Cerebellar cortex (tissue), 1 donor: ENCODE measurements at regions not wholly inside any gene's neighbourhood (a gene's known extent, or its start where the extent isn't known, plus 50 kb on each side); places are given as distances from the start of the nearest gene placed in this dataset.
A peak's percentile ranks its signal among the peaks of the same experiment; 100 is the strongest.

Experiments
- DNase-seq: peaks from one replicate; pipeline ENCODE4 v3.0.0-alpha.2; 2015; ENCODE audit warnings: low spot score

DNA sequence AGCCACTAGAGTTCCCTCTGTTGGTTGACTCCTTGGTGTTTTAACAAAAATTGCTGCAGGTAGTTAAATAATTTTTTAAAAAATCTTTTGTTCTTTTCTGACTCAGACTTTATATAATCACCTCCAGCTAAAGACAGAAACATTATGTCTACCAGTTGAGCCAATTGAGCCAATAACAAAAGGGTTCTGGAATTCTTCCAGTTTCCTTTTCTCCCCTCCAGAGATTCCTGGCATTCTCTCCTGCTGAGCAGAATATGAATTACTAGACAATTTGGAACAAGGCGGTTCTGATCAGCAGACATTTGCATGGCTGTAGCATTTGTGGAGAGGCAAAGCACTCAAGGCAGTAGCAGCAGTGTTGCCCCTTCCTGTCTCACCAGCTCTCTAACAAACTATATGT lies 144.0 kb upstream of the SLC35B3 start:
- DNase-seq: no peak

DNA sequence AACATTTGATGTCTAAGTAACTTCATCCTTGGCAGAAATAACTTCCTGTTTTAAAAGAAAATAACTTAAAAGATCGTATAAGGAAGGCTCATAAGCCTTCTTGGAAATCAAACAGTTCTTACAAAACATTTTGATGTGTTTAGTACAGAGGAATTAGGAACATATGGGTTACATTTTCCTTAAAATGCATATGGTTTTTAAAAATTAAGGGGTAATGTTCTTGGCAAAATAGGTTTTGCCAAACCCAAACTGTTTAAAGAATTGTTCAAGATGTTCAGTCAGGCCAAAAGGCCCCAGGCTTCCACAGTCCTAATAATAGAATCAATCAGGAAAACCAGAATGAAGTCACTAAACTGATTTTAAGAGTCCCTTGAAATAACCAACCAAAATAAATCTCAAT lies 142.7 kb upstream of the SLC35B3 start:
- DNase-seq: no peak

DNA sequence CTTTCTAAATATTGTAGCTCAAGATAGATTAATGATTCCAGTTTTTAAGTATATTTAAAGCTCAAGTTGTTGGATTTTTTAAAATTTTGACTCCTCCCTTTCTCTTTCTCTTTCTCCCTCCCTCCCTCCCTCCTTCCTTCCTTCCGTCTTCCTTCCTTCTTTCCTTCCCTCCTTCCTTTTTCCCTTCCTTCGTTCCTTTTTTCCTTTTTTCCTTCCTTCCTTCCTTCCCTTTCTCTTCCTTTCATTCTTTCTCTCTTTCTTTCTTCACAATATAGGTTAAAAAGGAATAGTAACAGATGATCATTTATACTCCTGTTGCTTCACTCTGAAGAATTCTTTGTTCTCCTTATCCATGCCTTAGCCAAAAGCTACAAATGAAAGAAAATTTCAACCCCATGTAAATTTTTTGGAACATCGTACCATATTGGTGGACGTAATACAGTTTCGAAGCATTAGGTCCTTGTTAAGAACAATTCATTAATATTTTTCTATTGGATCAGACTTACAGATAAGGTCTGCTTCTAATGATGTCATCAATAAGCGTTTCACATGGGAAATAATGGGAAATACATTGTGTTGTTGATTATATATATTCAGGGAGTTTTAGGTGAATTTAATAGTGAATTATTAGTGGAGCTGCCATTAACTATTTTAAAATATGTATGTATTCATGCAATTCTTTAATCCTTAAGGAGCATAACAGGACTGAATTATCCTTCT lies 139.6 kb upstream of the SLC35B3 start:
- DNase-seq: no peak

DNA sequence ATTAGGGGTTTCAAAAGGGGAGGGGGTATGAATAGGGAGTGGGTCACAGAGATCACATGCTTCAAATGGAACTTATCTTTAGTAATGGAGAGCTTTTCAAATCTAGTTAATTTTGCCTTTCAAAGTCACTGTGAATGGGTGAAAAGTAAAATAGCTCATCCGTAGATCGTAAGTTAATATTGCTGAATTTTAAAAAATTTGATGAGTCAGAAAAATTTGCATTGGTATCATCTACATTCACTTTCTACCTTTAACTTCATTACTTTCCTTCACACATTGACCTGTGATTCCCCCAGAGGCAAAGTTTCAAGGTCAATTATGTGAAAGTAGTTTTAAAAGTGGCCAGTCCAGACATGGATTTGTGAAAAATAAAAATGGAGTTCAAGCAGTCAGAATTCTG lies 139.0 kb upstream of the SLC35B3 start:
- DNase-seq: no peak

DNA sequence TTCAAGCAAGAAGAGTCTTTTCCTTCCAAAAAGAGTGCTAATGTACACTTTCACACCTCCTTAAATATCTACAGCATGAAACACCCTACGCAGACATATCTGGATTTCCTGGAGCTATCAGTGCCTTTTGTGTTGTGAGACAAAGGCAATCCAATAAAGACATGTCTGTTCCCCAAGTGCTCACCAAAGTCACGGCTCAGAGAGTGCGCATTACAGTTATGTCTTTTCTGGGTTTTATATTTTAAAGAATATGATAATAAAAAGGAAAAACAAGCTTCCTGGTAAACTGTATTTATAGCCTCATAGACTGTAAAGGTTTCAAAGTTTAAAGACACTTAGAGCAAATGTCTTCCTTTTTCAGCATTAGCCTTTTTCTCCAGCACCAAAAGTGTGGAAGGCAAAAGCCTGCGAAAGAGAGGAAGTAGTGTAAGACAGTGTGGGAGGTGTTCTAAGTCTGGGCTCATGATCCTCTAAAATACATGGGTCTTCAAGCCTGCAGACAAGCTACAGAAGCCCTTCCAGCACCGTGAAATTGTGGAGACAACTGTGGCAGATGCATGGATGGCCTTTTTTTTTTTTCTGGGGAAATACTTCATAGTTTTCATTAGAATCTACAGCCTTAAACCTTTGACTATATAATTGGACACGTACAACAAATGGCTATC lies 135.0 kb upstream of the SLC35B3 start:
- no peak for DNase-seq

DNA sequence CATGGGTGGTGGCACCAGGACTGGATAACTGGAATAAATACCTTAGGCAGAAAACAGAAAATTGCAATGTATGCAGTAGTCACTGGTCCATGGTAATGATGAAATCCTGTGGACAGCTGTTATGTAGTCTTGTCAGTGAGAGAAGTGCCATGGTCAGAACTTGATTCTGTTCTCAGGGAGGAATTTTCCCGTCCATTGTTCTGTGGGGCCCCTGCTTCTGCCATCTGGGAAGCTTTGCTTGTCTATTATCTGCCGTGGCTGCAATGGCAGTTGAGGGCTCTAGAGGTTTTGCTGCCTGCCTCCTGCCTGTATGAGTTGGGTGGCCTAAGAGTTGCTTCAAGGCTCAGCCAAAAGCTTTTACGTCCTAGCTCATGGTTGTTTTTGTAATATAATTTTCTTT lies 126.8 kb upstream of the SLC35B3 start:
- DNase-seq: no peak

DNA sequence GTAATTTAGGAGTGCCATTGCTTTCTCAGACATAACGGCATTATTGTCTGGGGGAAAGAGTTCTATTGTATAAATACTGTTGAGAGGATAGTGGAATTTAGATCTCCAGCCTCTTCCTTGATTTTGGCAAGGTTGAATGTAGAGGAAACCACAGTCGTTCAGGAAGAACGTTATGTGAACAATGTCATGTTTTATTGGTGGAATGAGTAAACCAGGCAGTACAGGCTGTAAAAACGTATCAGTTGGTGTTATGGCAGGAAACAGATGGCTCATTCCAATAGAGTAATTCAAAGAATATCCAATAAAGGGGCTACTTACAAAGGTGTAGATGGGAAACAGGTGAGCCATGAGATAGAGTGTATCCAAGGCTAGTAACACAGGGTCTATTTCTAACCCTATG lies 123.6 kb upstream of the SLC35B3 start:
- DNase-seq: no peak

DNA sequence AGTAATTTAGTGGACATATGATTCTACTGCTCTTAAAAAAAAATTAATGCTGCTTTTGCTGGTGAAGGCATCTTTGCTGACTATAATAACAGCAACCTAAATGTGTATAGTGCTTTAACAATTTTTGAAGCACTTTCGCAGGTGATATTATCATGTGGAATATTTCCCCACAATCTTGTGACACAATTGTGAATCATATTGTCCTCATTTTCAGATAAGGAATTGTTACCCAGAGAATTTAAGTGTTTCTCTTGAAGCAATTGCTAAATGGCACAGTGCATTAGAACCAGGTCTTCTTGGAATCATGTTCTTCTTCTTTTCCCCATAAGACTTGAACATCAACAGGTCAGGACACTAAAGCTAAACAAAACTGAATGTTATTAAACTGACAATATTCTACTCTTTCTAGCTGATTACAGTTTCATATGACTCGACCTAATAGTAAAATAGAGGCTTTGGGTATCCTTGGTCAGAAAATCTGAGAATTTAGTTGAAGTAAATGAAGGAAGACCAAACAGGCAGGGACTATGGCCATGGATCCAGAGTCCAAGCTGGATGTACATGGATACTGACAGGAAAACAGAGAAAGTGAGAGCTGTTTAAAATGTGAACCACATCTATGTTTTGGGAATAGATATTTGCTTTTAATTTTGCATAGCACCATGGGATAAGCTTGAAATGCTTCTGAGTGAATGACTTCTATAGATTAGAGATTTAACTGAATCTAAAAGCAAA lies 121.8 kb upstream of the SLC35B3 start:
- no peak for DNase-seq

DNA sequence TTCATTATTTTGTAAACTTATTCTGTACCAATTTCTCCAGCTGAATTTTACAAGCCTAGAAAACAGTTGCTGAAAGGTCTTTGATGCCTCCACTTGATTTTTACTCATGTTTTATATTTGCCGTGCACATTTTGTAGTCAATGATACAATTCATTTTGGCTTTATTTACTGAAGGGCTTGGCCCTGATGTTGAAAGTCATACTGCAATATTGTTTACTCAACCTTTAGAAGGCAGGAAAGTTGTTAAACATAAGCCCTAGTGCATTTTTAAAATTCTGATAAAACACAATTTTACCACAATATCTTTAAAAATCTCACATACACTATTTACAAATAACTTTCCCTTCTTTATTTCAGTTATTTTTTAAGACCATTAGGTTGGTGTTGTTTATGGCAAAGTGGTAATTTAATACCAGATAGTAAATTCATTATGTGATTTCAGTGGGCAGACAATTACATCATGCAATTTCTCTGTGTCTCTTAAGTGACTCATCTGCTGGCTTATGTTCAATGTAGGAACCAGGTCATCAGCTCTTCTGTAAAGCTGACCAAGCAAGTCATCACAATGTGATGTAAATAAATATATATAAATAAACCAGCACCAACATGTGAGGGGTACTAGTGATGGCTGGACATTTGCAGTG lies 121.1 kb upstream of the SLC35B3 start:
- peak; percentile 5 for DNase-seq

DNA sequence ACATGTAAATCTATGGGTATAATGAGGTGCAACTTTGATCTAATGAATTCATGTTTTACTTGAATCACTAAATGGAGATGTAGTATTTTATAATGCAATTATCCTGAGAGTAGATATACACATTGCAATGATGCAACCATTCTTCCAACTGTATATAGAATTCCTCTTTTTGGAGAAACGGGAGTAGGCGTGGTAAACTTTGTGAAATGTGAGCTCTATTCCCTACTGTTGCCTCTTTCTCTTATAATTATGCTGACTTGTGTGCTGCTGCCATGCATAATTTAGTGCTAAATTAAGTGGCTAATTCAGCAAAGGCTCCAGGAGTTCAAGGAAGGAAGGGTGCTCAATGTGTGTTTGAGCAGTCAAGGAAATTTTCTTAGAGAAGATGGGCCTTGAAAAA lies 116.6 kb upstream of the SLC35B3 start:
- no peak for DNase-seq

DNA sequence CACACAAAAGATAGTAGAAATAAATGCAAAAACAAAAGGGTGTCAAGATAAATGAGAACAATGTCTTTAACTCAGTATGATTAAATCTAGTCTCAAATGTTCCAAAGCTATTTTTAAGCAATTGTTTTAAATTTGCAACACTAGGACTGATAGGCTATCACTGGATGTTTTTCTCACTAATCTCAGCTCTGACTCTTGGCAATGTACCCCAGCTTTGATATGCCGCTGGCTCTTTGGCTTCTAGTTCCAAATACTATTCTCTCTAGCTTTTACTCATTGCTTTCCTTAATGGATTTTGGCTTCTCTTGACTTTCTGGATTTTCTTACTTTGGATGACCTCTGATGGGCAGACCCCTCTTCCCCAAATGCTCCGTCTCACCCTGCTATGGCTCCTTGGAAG lies 116.0 kb upstream of the SLC35B3 start:
- DNase-seq: no peak

DNA sequence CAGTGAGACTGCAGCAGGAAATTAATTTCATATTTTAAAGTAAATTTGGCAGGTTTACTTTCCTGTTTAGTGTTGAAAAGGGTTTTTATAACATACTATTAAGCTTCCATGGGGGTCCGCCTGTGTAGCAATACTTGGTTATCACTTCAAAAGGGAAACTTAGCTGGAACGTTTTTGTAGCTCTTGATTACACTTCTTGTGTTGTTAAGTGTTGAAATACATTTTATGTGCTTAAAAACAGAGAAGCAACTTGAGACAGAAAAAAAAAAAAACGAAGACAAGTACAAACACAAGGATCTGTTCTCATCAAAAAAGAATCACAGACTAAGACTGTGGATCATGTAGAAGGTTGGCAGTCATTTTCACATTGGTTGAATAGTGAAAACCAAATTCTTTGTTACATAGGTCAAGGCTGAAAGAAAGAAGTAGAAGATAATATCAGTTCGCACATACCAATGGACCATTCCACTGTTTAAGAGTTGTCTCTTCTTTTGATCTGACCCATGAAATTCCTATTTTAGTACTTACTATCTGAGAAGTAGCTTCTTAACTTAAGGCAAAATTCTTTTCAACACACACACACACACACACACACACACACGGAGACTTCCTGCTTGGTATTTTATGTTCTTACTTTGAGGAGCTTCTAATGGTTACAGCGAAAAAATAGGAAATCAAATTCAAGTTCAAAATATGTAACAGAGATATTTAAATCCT lies 113.9 kb upstream of the SLC35B3 start:
- no peak for DNase-seq

DNA sequence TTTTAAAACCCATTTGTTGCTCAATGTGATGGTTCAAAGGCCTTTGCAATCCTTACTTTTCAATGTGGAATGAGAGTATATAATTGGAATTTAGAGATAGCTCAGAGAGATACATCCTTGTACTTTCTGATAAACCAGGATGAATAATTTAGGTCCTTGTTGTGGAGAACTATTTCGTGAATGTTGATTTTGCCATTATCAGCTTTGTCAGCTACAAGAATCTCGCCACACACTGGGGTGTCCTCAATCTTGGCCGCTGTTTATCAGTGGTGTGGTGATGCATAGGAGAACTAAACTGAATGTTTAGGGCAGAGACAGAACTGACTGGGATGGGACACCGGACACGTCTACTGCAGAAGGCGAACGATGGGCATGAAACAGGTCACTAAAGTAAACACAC lies 111.2 kb upstream of the SLC35B3 start:
- no peak for DNase-seq

DNA sequence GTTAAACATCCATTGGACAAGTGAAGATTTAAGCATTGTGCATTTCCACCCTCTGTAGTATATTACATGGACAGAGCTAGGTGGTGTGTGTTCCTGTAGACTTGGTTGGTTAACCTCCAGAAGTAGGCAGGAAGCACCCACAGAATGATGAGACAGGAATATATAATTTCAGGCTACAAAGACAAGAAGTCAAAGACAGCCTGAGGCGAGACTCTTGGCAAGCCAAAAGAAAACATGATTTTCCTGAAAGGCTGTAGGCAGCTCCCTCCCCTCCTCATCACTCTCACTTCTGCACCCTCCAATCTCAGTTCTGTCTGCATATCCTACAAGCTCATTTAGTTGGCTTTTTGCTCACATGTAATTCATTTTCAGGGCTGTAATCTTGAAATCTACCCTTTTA lies 110.0 kb upstream of the SLC35B3 start:
- DNase-seq: no peak

DNA sequence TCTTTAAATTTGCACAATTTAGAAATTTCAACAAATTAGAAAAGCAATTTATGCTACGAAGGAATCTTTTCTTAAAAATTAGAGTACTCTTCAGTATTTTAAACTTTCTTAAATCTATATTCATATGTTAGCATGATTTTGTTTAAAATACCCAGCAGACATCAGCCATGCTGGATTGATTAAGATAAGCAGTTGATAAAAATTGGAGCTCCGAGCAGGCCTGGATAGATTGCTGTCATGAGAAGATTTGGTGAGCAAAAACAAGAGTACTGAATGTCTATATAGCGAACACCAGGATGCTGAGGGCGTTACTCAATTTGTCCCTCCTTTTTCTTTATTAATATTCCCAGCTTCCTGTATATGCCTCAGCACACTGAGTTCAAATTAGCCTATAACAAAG lies 108.4 kb upstream of the SLC35B3 start:
- no peak for DNase-seq

DNA sequence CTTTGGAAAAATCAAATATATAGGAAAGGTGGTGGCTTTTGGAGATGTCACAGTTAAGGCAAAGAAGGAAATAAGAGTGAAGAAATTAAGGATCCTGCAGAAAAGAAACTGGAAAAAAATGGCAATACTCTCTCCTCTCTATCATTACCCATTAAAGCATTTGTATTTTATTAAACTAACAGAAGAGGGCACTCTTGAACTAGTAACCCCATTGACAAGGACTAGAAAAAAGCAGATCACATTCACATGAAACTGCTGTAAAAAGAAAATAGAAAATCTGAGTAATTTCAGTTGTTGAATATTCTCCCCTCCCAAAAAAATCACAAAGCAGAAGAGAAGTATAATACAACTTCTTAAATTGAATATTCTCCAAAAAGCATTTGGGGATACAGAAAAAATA lies 104.1 kb upstream of the SLC35B3 start:
- peak; percentile 3 for DNase-seq

DNA sequence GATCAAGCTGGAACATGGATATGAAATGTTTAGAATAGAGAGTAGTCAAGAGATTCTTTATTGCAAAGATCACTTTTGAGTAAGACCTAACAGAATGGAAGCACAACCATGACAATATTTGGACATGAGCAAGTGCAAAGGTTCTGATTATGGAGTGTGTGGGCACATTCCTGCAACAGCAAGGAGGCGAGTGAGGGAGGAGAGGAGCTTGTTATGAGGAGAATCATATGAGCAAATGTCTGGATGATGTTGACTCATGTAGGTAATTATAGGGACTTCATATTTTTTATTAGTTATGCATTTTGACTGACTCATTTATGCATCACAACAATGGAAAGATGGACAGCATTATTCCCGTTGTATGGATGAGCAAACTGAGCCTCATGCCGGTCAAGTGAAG lies 100.8 kb upstream of the SLC35B3 start:
- DNase-seq: no peak

DNA sequence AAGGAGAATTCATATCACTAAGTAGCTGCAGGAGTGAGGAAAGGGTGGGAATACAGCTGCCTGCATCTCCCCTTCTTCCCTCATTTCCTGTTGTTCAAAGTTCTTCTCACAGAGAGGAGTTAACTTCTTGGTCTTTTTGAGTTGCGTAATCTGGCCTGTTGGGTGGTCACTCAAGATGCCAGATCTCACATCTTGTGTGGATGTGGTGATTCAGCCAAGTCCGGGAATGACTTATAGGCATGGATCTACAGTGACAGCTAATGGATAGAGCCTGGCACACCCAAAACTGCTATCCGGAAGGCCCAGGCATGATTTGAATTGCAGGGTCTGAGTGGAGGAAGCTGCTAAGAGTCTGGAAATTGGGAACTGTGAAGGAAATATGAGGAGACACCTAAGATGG lies 100.2 kb upstream of the SLC35B3 start:
- no peak for DNase-seq

DNA sequence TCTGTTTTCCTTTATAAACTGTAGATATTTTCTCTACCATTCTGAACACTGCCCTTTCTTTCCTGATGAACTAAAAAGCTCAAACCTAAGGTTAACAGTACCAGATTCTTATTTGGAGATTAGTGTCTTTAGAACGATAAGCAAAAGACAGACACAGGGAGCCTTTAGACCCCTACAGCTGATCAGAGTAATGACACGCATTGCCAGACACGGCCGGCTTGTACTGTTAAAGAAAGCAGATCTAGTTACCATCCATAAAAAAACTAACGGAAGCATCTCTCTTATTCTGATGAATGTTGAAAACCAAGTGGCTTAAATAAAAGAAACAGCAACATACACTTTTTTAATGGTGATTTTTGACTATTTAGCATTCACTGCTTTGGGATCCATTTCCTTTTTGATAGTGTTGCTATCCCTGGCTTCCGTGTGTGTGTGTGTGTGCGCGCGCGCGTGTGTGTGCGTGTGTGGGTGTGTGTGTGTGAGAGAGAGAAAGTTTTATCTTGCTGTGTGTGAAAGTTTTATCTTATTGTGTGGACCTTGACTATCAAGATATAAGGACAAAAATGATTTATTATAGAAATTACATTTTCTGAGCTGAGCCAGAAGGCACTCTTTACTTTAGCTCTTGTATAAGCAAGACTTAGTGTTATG lies 95.6 kb upstream of the SLC35B3 start:
- peak; percentile 4 for DNase-seq

DNA sequence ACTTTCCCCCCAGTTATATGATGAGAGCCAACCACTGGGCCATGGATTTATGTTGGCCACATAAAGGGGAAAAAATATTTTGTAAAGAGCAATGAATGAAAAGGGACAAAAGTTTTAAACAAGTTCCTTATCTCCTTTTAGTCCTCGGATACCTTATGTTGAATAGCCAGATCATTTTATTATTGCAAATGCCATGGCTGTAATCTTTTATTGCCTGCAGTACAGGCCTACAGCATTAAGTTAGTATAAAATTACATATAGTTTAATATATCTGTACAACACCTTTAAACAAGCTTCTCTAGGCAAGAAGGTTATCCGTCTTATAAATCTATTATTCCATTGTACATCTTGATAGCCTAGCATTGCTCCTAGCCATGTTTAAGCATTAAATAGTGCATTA lies 93.9 kb upstream of the SLC35B3 start:
- no peak for DNase-seq

DNA sequence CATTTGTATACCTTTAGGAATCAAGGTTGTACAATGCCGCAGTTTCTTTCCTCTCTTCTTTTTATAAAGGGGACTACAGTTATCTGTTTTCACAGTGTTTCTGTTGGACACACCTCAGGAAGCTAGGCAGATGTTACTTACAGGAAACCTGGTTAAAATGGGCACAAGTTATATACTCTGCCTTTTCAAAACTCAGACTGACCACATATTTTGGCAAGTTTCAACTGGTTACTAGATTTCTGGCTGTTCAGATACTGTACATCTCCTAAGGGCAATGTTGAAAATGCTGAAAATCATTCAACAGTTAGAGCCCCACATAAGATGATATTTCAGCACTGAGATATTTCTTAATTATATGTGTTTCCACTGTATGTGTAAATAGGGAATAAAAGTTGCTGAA lies 92.5 kb upstream of the SLC35B3 start:
- no peak for DNase-seq

DNA sequence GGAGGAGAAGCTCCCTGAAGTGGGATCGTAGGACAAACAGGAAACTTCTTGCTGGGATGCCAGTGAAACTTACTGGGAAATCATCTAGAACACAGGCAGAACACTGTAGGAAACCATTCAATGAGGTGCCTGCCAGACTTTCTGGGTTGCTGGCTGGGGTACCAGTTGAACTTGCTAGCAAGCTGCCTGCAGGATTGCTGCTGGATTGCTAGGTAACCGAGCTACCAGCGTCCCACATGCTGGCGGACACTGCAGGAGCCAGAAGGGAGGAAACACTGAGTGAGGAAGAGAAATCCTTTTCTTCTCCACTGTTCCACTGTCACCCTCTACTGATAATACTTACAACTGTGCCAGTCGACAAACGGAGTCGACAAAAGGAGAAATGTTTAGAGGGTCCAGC lies 91.3 kb upstream of the SLC35B3 start:
- DNase-seq: peak; percentile 3
